H9 (cell line): ENCODE measurements at regions not wholly inside any gene's neighbourhood (a gene's known extent, or its start where the extent isn't known, plus 50 kb on each side); places are given as distances from the start of the nearest gene placed in this dataset.

Experiments
- DNase-seq: peaks from one replicate; pipeline ENCODE4 v3.0.0-alpha.2; 2017
- H2AFZ ChIP-seq: one replicate; pipeline ENCODE4 v1.6.1; 2013; ENCODE audit warnings: mild to moderate bottlenecking, low read length, control low read depth, moderate library complexity
- H2AK5ac ChIP-seq: 2 replicates; pipeline ENCODE4 v1.6.1; 2013; ENCODE audit warnings: low read length, control low read depth, mixed read lengths; ENCODE audit not compliant: insufficient read length
- H2BK120ac ChIP-seq: one replicate; pipeline ENCODE4 v1.6.1; 2013; ENCODE audit warnings: low read depth, mild to moderate bottlenecking, low read length, control low read depth, inconsistent platforms; ENCODE audit not compliant: poor library complexity, severe bottlenecking
- H2BK12ac ChIP-seq: 2 replicates; pipeline ENCODE4 v1.6.1; 2013; ENCODE audit warnings: low read length, control low read depth, mixed read lengths, low read depth; ENCODE audit not compliant: insufficient read length
- H2BK15ac ChIP-seq: 2 replicates; pipeline ENCODE4 v1.6.1; 2013; ENCODE audit warnings: low read depth, low read length, control low read depth
- H2BK20ac ChIP-seq: one replicate; pipeline ENCODE4 v1.6.1; 2013; ENCODE audit warnings: low read depth, mild to moderate bottlenecking, low read length, control low read depth, inconsistent platforms; ENCODE audit not compliant: poor library complexity, severe bottlenecking
- H2BK5ac ChIP-seq: 2 replicates; pipeline ENCODE4 v1.6.1; 2013; ENCODE audit warnings: low read length, control low read depth, mixed read lengths; ENCODE audit not compliant: insufficient read length
- H3K14ac ChIP-seq: 2 replicates; pipeline ENCODE4 v1.6.1; 2013; ENCODE audit warnings: low read length, control low read depth; ENCODE audit not compliant: insufficient read depth
- H3K18ac ChIP-seq: 2 replicates; pipeline ENCODE4 v1.6.1; 2013; ENCODE audit warnings: low read depth, mild to moderate bottlenecking, mixed read lengths, low read length, control low read depth; ENCODE audit not compliant: insufficient read length
- H3K23ac ChIP-seq: 2 replicates; pipeline ENCODE4 v1.6.1; 2013; ENCODE audit warnings: low read length, control low read depth, mixed read lengths, low read depth; ENCODE audit not compliant: insufficient read length
- H3K23me2 ChIP-seq: 2 replicates; pipeline ENCODE4 v1.6.1; 2013; ENCODE audit warnings: low read depth, mild to moderate bottlenecking, mixed read lengths, low read length, control low read depth; ENCODE audit not compliant: insufficient read length, poor library complexity, severe bottlenecking
- H3K27ac ChIP-seq: 2 replicates; pipeline ENCODE4 v1.5.1; 2013; ENCODE audit warnings: low read length, control low read depth, mixed read lengths, low read depth; ENCODE audit not compliant: insufficient read length
- H3K27me3 ChIP-seq: 2 replicates; pipeline ENCODE4 v1.6.1; 2013; ENCODE audit warnings: low read length, control low read depth, inconsistent platforms; ENCODE audit not compliant: insufficient read depth
- H3K4ac ChIP-seq: 2 replicates; pipeline ENCODE4 v1.6.1; 2013; ENCODE audit warnings: low read depth, mild to moderate bottlenecking, control low read depth, inconsistent platforms, low read length, moderate library complexity
- H3K4me1 ChIP-seq: 2 replicates; pipeline ENCODE4 v1.6.1; 2013; ENCODE audit warnings: low read length, control low read depth, inconsistent platforms; ENCODE audit not compliant: insufficient read depth
- H3K4me2 ChIP-seq: 2 replicates; pipeline ENCODE4 v1.6.1; 2013; ENCODE audit warnings: low read length, control low read depth, mixed read lengths; ENCODE audit not compliant: insufficient read length, insufficient read depth
- H3K56ac ChIP-seq: 2 replicates; pipeline ENCODE4 v1.6.1; 2013; ENCODE audit warnings: low read depth, mild to moderate bottlenecking, mixed read lengths, low read length, control low read depth; ENCODE audit not compliant: insufficient read length
- H3K79me1 ChIP-seq: 2 replicates; pipeline ENCODE4 v1.6.1; 2013; ENCODE audit warnings: low read depth, mild to moderate bottlenecking, moderate library complexity, low read length, control low read depth, inconsistent platforms; ENCODE audit not compliant: insufficient read depth, poor library complexity, severe bottlenecking
- H3K79me2 ChIP-seq: 2 replicates; pipeline ENCODE4 v1.6.1; 2013; ENCODE audit warnings: low read length, control low read depth, inconsistent platforms; ENCODE audit not compliant: insufficient read depth
- H3K9ac ChIP-seq: 2 replicates; pipeline ENCODE4 v1.6.1; 2013; ENCODE audit warnings: low read length, control low read depth, mixed read lengths; ENCODE audit not compliant: insufficient read length; ENCODE audit errors: extremely low read depth
- H3K9me3 ChIP-seq: one replicate; pipeline ENCODE4 v1.6.1; 2013; ENCODE audit warnings: low read depth, low read length, inconsistent platforms; ENCODE audit not compliant: control insufficient read depth
- H3T11ph ChIP-seq: one replicate; pipeline ENCODE4 v1.6.1; 2013; ENCODE audit warnings: mild to moderate bottlenecking, low read length, control low read depth, inconsistent platforms
- H4K20me1 ChIP-seq: one replicate; pipeline ENCODE4 v1.6.1; 2013; ENCODE audit not compliant: control insufficient read depth, insufficient read length, insufficient read depth
- H4K5ac ChIP-seq: 2 replicates; pipeline ENCODE4 v1.6.1; 2013; ENCODE audit warnings: low read depth, mild to moderate bottlenecking, mixed read lengths, low read length, control low read depth; ENCODE audit not compliant: insufficient read length
- H4K8ac ChIP-seq: replicated peaks from 2 replicates; pipeline ENCODE4 v1.6.1; 2013; ENCODE audit warnings: low read length, control low read depth, mixed read lengths, low read depth; ENCODE audit not compliant: insufficient read length
- H4K91ac ChIP-seq: 2 replicates; pipeline ENCODE4 v1.6.1; 2013; ENCODE audit warnings: low read depth, mild to moderate bottlenecking, moderate library complexity, mixed read lengths, low read length, control low read depth; ENCODE audit not compliant: insufficient read length
- H3K27ac Mint-ChIP-seq, 3 experiments: 2 replicates in 2 of 3; 3 replicates in 1 of 3; pipeline ENCODE4 v1.8.0; 2020 to 2021; ENCODE audit warnings: mixed read lengths in 3 of 3, mild to moderate bottlenecking in 1 of 3, moderate library complexity in 1 of 3
- H3K27me3 Mint-ChIP-seq: 2 replicates; pipeline ENCODE4 v1.8.0; 2021; ENCODE audit warnings: low read depth, mild to moderate bottlenecking, moderate library complexity, mixed read lengths
- H3K36me3 Mint-ChIP-seq, 3 experiments: 2 replicates in 2 of 3; 3 replicates in 1 of 3; pipeline ENCODE4 v1.8.0; 2020 to 2021; ENCODE audit warnings: low read depth in 3 of 3, mixed read lengths in 3 of 3; ENCODE audit not compliant: insufficient read depth in 1 of 3
- H3K4me1 Mint-ChIP-seq, 2 experiments: 2 replicates each; pipeline ENCODE4 v1.8.0; 2020; ENCODE audit warnings: mixed read lengths in 2 of 2
- H3K4me3 Mint-ChIP-seq, 2 experiments: 2 replicates in 1 of 2; 3 replicates in 1 of 2; pipeline ENCODE4 v1.8.0; 2020 to 2021; ENCODE audit warnings: mild to moderate bottlenecking in 2 of 2, mixed read lengths in 2 of 2, moderate library complexity in 1 of 2
- H3K9me3 Mint-ChIP-seq, 2 experiments: 2 replicates in 1 of 2; 3 replicates in 1 of 2; pipeline ENCODE4 v1.8.0; 2020; ENCODE audit warnings: mild to moderate bottlenecking in 2 of 2, mixed read lengths in 2 of 2, moderate library complexity in 1 of 2
- WGBS: extraction: QIAGEN DNeasy Blood & Tissue Kit; methylation state at CpG from one replicate; pipeline ENCODE4 v1.1.7; 2013; ENCODE audit warnings: missing lambda C conversion rate, low lambda C conversion rate, mixed read lengths; ENCODE audit not compliant: insufficient read length; ENCODE audit errors: extremely low coverage; 5-methylcytosine and 5-hydroxymethylcytosine counted together
- TF ChIP-seq, protein P1 (sequence below): fragments of 200-600 bp; sonication (generic); conservative IDR thresholded peaks from 3 replicates; pipeline ENCODE4 v1.8.0; 2021; ENCODE audit warnings: antibody characterized with exemption, mild to moderate bottlenecking

DNA sequence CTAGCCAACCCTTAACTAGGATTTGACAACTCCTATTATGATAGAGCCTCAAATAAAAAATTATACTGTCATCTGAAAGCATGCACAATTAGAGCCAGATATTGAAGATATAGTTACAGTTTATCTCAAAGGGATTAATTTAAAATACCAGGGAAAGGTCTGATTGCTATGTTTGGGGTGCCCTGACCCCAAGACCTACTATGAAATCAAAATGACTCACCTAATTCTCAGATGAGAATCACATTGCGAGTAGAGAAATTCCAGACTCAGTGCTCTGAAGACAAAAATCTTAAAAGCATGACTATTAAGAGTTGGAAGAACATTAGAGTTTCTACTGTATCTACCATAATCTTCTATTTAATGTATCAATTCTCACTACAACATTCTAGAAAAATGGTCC is 297.1 kb downstream of the AHR start:
- TF ChIP-seq, protein P1, sequence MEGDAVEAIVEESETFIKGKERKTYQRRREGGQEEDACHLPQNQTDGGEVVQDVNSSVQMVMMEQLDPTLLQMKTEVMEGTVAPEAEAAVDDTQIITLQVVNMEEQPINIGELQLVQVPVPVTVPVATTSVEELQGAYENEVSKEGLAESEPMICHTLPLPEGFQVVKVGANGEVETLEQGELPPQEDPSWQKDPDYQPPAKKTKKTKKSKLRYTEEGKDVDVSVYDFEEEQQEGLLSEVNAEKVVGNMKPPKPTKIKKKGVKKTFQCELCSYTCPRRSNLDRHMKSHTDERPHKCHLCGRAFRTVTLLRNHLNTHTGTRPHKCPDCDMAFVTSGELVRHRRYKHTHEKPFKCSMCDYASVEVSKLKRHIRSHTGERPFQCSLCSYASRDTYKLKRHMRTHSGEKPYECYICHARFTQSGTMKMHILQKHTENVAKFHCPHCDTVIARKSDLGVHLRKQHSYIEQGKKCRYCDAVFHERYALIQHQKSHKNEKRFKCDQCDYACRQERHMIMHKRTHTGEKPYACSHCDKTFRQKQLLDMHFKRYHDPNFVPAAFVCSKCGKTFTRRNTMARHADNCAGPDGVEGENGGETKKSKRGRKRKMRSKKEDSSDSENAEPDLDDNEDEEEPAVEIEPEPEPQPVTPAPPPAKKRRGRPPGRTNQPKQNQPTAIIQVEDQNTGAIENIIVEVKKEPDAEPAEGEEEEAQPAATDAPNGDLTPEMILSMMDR, result no peak
- no peak overlapping the region for H3K9ac ChIP-seq
- H3K27ac ChIP-seq, result no peak overlapping the region
- Mint-ChIP-seq H3K4me3 (no peak overlapping the region), H3K27ac (no peak overlapping the region), H3K27me3 (no peaks in the 10 kb centered on the region), H3K9me3 (0 out of 5 replicates have a peak, but pooled peaks cover 0 to 2% of the 10 kb centered on the region in 2 experiments), H3K4me1 (peaks cover 0 to 4% of the 10 kb centered on the region in 2 experiments; a peak in 1 of 4 replicates), H3K36me3 (no peaks in the 10 kb centered on the region)
- no peaks in the 10 kb centered on the region for H3K79me1 ChIP-seq
- no peak overlapping the region for H2BK15ac ChIP-seq
- no peaks in the 10 kb centered on the region for H3K9me3 ChIP-seq
- no peaks in the 10 kb centered on the region for H3K23me2 ChIP-seq
- no peak overlapping the region for H2BK120ac ChIP-seq
- H3K4me1 ChIP-seq, result no peaks in the 10 kb centered on the region
- H3K79me2 ChIP-seq, result no peaks in the 10 kb centered on the region; the same call in 1 of the 2 replicates
- no peak for DNase-seq
- H3K4me2 ChIP-seq, result no peak overlapping the region
- no peak overlapping the region for H2BK20ac ChIP-seq
- H2AFZ ChIP-seq, result no peak overlapping the region
- H2AK5ac ChIP-seq, result no peak overlapping the region
- H4K20me1 ChIP-seq, result no peaks in the 10 kb centered on the region
- no peaks in the 10 kb centered on the region for H3K27me3 ChIP-seq
- no peak overlapping the region for H4K8ac ChIP-seq
- H4K91ac ChIP-seq, result no peak overlapping the region
- no peak overlapping the region for H3K4ac ChIP-seq
- H4K5ac ChIP-seq, result no peak overlapping the region
- no peak overlapping the region for H3K56ac ChIP-seq
- H2BK5ac ChIP-seq, result no peak overlapping the region
- no peak overlapping the region for H3T11ph ChIP-seq
- no peak overlapping the region for H3K14ac ChIP-seq
- H2BK12ac ChIP-seq, result no peak overlapping the region
- no CpG with 5 or more reads among the region's 1 CpG for WGBS
- no peak overlapping the region for H3K23ac ChIP-seq
- H3K18ac ChIP-seq, result no peak overlapping the region
